ENCODE measurements at regions not wholly inside any gene's neighbourhood (a gene's known extent, or its start where the extent isn't known, plus 50 kb on each side); places are given as distances from the start of the nearest gene placed in this dataset.

- peak; percentile 46 for DNase-seq
- peak; percentile 47 to 55 for ATAC-seq
- intact Hi-C loops (cut with DNase I), result loop anchor here in 1 of 2 donors (2.0 to 5.0 kb wide), 4 partner anchors 108 to 903 kb away; partner anchors contain the start of gene FUT8
Observed at GRCh38 chr14:66070542-66071319, 415.4 kb upstream of the CCDC196 start.

- DNase-seq, result no peak
- intact Hi-C loops (cut with DNase I), result loop anchor here in 1 of 2 donors (5.0 kb wide), 3 partner anchors 130 to 905 kb away; partner anchors contain the start of gene FUT8
- ATAC-seq, result no peak
Observed at GRCh38 chr14:66072190-66073084, 413.7 kb upstream of the CCDC196 start.

GRCh38 chr14:66074537-66074936 is 411.6 kb upstream of the CCDC196 start:
- intact Hi-C loops (cut with DNase I), result loop anchor here in 1 of 2 donors (5.0 kb wide), 3 partner anchors 132 to 907 kb away; partner anchors contain the start of gene FUT8
- ATAC-seq, result no peak

DNA sequence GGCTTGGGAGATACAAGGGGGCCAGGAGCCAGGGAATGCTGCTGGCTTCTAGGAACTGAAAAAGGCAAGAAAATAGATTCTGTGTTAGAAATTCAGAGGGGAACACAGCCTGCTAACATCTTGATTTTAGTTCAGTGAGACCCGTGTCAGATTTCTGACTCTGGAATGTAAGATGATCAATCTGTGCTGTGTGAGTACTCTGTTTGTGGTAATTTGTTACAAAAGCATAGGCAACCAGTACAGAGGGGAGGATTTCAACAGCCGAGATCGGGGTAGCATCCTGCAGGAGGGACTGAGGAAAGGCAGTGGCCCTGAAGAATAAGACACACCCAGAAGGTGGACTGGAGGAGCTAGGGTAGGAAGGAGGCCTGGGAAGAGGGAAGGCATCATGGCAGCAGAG is 410.0 kb upstream of the CCDC196 start:
- intact Hi-C loops (cut with DNase I), result no loop called here

More at GRCh38 chr14:66074537-66074936, 411.6 kb upstream of the CCDC196 start:
- DNase-seq, result no peak

GRCh38 chr14:66078006-66078405 is 408.2 kb upstream of the CCDC196 start:
- DNase-seq (no peak), ATAC-seq (no peak)
- intact Hi-C loops (cut with DNase I), result no loop called here

More for the DNA sequence above, 410.0 kb upstream of the CCDC196 start:
- ATAC-seq (no peak), DNase-seq (no peak)

DNA sequence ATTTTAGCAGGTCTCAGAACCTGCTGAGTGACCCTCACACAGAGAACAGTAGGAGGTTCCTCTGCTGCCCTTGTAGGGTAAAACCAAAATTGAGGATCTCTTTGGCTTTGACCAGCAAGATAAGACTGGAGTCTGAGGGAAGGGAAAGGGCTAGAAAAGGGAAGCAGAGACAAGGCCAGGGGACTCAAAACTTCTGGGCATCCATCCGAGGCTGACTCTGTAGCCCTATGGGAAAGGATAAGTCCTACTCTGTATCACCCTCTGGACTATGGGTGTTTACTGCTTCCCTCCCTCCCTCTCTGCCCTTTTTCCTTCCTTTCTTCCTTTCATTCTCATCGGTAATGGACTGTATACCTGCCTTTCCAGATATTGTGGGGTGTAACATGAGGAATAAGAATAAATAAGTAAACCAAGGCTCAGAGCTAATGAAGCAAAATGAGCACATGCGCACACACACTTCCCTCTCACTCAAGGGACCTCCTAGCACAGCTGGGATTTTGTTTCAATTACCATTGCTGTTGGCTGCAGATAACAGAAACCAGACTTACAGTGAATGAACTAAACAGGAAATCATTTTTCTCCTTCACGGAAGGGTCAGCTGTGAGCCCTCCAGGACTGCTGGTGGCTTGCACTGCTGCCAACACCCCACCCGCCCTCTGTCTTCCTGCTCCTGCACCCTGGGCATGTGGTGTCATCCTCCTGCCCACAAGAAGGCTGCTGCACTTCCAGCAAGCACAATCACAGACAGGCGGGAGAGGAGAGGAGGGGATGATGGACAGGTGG is 404.4 kb upstream of the CCDC196 start:
- no peak for DNase-seq
- intact Hi-C loops (cut with DNase I), result no loop called here
- peak in 1 of 2 donors; percentile 63 for ATAC-seq

DNA sequence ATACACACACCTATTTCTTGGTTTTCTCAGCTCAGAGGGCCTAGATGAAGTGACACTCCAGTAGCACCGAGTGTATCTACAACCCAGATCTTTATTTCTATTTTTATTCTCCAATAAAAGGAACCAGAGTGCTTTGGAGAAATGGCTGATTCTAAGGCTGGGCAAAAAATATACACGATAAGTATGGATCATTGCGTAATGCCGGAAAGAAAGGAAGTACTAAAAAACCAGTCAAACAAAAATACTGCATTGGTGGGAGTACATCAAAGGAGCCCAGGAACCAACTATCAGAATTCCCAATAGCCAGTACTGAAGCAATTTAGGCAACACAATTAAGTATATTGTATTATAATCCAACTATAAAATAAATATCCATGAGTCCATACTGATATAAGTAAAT is 400.9 kb upstream of the CCDC196 start:
- intact Hi-C loops (cut with DNase I), result no loop called here
- ATAC-seq, result no peak
- no peak for DNase-seq

GRCh38 chr14:66085665-66086064 is 400.5 kb upstream of the CCDC196 start:
- DNase-seq (no peak), ATAC-seq (no peak)
- intact Hi-C loops (cut with DNase I), result no loop called here

DNA sequence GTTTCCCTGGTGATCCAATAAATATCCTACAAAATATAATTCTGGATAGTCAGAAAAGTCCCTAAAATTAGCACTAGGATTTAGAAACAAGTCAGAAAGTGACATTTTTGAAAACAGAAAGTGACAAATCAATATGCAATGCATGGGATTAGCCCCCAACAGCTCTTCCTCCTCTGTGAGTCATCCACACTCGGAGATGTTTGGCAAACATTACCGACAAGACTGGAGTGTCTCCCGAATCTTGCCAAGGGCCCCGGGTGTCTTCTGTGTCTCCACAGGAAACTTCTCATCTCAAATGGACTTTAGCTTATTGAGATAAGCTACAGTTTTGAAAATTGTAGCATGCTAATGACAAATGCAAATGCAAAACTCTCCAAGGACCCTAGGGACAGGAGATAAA is 398.9 kb upstream of the CCDC196 start:
- ATAC-seq, result no peak
- DNase-seq, result no peak
- intact Hi-C loops (cut with DNase I), result no loop called here

DNA sequence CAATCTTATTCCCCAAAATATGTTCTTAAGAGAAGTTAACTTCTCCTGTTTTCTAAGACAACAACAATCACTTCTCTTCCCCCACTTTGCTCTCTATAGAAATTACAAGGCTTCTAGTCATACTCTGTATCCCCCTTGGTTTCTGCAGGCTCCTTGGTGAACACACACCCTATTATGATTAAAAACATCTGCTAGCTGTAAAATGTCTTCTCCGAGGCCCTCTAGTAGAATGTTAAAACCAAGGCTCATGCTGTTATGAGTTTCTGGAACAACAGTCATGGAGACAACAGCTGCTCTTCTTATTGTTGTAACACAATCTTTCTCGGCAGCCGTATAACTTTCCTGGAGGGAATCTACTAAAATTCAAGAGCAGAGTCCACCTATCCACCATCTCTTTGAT is 397.5 kb upstream of the CCDC196 start:
- ATAC-seq (no peak), DNase-seq (no peak)
- intact Hi-C loops (cut with DNase I), result no loop called here

GRCh38 chr14:66092206-66092605 is 394.0 kb upstream of the CCDC196 start:
- DNase-seq (no peak), ATAC-seq (no peak)
- intact Hi-C loops (cut with DNase I), result no loop called here

DNA sequence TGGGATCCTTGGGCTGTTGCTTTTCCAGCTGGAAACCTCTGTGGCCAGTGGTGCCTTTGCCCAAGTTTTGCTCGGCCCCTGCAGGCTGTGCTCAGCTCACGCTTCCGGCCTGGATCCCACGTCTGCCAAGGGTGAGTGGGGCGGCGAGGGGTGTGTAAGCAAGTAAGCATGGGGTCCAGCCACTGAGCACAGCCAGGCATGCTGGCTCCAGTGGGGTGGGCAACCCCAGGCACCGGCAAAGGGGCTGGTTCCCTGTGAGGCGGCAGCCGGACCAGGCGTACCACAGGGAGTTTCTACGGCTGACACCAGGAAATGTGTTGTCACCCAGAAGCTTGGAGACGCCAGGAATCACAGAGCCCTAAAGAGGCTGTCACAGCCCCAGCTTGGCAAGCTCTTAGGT is 393.4 kb upstream of the CCDC196 start:
- intact Hi-C loops (cut with DNase I), result no loop called here

DNA sequence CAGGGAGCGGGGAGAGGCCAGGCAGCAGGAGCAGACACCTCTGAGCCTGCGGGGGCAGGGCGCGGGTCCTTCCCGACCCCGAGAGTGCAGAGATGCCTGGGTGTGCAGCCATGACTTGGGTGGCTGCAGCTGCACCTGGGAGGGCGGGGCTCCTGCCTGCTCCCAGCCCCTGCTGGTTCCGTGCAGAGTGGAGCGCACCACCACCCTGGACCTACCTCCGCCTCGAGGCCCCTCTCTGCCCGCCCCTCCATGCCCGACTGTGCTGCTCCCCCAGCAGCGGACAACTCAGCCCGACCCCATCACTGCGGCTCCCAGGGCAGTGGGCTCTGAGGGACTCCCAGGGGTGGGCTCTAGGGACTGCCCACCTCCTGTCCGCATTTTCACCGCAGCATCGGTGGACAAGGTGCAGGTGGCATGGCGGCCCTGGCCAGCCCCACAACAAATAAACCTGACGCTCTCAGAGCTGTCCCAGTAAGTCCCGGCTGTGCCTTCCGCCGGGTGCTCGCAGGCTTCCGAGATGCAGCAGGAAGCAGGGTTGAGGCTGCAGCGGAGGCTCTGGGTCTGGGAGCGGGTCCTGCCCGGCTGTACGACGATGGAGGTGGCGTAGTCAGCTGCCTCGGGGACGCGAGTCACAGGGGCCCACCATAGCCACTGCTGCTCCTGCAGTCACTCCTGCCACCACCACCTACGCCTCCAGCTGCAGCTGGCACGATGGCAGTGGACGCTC is 392.0 kb upstream of the CCDC196 start:
- ATAC-seq (no peak), DNase-seq (no peak)
- intact Hi-C loops (cut with DNase I), result no loop called here

More for the DNA sequence above, 393.4 kb upstream of the CCDC196 start:
- DNase-seq, result no peak
- ATAC-seq, result no peak

DNA sequence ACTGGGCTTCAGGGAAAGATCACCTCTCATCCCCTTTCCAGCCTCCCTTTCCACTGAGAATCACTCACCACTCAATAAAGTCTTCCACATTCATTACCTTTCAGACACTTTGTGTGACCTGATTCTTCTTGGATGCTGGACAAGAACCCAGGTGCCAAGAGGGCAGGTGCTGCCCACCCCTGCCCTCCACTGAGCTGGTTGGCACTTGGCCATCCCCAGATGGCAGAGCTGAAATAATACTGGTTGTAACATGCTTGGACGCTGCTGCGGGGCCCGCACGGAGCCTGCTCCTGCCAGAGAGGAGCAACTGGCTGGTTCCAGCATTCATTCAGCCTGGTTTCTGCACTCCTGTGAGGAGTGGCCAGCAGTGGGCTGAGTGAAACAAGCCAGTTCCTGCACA is 386.7 kb upstream of the CCDC196 start:
- intact Hi-C loops (cut with DNase I), result no loop called here
- DNase-seq, result no peak
- no peak for ATAC-seq

- ATAC-seq (no peak), DNase-seq (no peak)
- intact Hi-C loops (cut with DNase I), result no loop called here
Observed at GRCh38 chr14:66099931-66100330, 386.2 kb upstream of the CCDC196 start.

GRCh38 chr14:66101662-66102061 is 384.5 kb upstream of the CCDC196 start:
- peak in 1 of 2 donors; percentile 57 for ATAC-seq
- DNase-seq, result no peak
- intact Hi-C loops (cut with DNase I), result no loop called here

DNA sequence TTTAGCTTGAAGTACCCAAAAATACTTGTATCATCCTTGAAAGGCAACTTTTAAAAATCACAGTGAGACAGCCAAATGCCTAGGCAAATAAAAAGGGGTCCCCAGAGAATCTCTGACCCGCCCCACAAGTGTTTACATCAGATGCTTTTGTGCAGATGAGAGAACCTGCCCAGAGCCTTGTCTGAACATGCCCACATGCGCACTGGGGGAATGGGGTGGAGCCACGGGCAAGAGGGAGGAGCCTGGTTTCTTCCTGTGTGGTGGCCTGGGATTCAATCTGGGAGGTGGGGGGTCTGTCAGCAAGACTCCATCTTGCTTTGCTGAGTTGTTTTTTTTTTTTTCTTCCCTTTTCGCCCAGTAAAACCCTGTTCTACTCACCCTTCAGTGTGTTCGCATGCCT is 381.7 kb upstream of the CCDC196 start:
- no peak for DNase-seq
- intact Hi-C loops (cut with DNase I), result no loop called here
- ATAC-seq, result no peak

- no peak for DNase-seq
- ATAC-seq, result peak in 1 of 2 donors; percentile 37
- intact Hi-C loops (cut with DNase I), result no loop called here
Observed at GRCh38 chr14:66105815-66106214, 380.4 kb upstream of the CCDC196 start.

- intact Hi-C loops (cut with DNase I), result no loop called here
- ATAC-seq (no peak), DNase-seq (no peak)
Observed at GRCh38 chr14:66109426-66109825, 376.7 kb upstream of the CCDC196 start.

Measured in left cardiac atrium (tissue), 4 donors.